ENCODE measurements at regions not wholly inside any gene's neighbourhood (a gene's known extent, or its start where the extent isn't known, plus 50 kb on each side); places are given as distances from the start of the nearest gene placed in this dataset.

GRCh38 chr10:78774999-78775711 is 293.6 kb upstream of the ZMIZ1 start:
- DNase-seq (ENCODE audit: low spot score) = peak; percentile 36

DNA sequence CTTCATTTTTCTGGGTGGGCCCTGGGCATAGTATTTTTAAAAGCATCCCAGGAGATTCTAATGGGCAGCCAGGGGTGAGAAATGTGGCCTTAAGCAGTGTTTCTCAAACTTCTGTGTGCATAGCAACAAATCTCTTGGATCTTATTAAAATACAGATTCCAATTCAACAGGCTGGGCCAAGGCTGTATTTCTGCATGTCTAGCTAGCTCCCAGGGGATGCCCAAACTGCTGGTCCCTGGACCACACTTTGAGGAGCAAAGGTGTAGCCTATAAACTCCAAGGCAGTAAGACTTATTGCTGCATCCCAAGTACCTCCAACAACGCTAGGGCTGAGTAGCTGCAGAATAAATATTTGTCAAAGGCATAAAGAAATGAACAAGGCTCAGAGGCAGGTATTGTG is 292.9 kb upstream of the ZMIZ1 start:
- no peak for DNase-seq (ENCODE audit: low spot score)

- DNase-seq (ENCODE audit: low spot score) = no peak
Observed at GRCh38 chr10:78776756-78777155, 292.0 kb upstream of the ZMIZ1 start.

GRCh38 chr10:78777466-78777865 is 291.3 kb upstream of the ZMIZ1 start:
- DNase-seq (ENCODE audit: low spot score) = peak; percentile 67

DNA sequence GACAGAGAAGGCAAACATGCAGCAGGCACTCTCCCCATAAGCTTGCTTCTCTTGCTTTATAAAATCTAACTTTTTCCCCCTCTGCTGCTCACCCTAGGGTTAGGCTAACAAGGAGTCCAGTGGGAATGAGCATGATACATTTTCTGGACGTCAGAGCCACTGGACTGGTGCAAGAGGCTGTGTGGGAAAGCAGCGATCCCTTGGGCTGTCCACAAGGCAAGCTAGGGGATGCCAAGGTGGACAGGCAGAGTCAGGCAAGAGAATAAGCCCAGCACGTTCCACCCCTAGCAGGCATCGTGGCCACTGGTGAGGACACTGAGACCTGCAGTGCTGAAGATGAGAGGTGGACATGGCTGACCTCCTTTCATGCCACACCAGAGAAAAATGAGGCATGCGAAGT is 290.9 kb upstream of the ZMIZ1 start:
- DNase-seq (ENCODE audit: low spot score) = peak; percentile 29

- DNase-seq (ENCODE audit: low spot score) = no peak
Observed at GRCh38 chr10:78778444-78779338, 290.1 kb upstream of the ZMIZ1 start.

DNA sequence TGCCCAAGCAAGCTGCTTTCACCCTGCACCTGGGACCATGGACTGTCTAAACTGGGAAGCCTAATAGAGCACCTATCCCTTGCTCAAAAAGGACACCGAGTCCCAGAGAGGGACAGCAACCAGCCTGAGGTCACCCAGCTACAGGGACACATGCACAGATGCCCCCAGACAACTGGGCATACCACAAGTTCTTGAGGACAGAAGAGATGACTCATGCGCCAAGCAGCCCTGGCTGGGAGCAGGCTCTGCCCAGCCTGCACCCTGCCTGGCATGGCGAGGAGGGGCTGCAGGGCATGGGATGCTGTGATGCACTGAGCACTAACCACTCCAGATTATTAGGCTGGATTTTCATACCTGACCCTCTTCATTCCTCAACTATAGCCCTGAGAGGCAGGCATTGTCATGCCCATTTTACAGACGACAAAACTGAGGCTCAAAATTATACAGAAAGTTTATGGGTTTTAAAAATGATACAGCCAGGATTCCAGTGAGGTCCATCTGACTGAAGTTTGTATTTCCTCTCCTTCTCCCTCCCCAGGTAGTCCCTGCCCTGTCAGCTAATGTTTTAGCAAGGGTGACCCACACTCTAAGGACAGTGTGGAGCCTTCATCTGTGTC is 289.3 kb upstream of the ZMIZ1 start:
- DNase-seq (ENCODE audit: low spot score) = no peak

- no peak for DNase-seq (ENCODE audit: low spot score)
Observed at GRCh38 chr10:78780551-78780961, 288.2 kb upstream of the ZMIZ1 start.

- DNase-seq (ENCODE audit: low spot score) = no peak
Observed at GRCh38 chr10:78781251-78781913, 287.4 kb upstream of the ZMIZ1 start.

- DNase-seq (ENCODE audit: low spot score) = no peak
Observed at GRCh38 chr10:78781991-78782390, 286.8 kb upstream of the ZMIZ1 start.

DNA sequence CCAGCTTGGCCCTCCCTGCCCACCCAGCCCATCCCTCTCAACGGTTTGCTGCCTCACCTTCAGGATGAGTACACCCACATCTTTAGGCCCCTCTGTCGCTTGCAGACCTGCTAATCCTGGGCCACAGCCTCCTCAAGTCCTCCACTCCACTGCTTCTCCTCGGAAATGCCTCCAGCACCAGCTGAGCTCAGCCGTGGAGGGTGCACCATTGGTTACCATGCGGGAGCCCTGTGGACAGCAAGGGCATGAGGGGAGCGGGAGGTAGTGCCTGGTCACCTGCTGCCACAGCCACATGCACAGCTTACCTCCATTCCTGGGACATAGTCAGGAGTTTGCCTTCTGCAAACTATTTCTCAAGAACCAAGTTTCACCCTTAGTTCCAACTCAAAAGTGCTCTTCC is 286.3 kb upstream of the ZMIZ1 start:
- no peak for DNase-seq (ENCODE audit: low spot score)

DNA sequence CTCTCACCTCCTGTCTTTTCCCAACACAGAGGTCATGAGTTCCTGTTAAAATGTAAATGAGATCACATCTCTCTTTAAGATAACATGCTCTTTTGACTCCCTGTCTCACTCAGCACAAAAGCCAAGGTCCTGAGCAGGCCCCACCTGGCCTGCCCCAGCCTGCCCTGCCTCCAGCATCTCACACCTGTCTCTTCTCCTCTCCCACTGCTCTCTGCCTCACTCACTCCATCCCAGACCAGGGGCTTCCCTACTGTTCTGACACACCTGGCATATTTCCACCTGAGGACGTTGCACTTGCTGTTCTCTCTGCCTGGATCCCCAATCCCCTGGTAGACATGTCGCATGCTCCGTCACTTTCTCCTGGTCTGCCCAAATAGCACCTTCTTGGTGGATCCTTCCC is 285.0 kb upstream of the ZMIZ1 start:
- DNase-seq (ENCODE audit: low spot score) = no peak

GRCh38 chr10:78784546-78784945 is 284.2 kb upstream of the ZMIZ1 start:
- DNase-seq (ENCODE audit: low spot score) = no peak

GRCh38 chr10:78785066-78785465 is 283.7 kb upstream of the ZMIZ1 start:
- DNase-seq (ENCODE audit: low spot score) = no peak

- DNase-seq (ENCODE audit: low spot score) = no peak
Observed at GRCh38 chr10:78785991-78786390, 282.8 kb upstream of the ZMIZ1 start.

DNA sequence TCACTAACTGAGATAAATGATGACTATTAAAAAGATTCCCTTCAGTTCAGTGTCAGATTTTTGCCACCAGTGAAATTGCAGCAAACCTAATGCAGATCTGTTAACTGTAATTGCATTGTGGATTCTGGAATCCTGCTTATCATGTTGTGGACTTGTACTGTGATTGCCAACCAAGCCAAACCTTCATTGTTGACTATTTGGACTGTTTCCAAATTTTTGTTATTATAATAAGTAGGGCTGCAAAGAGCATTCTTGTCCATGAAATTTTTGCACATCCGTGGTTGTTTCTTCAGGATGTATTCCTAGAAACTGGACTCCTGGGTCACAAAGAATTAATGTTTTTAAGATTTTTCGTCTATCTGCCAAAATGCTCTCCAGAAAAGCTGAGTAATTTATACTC is 281.6 kb upstream of the ZMIZ1 start:
- DNase-seq (ENCODE audit: low spot score) = no peak

DNA sequence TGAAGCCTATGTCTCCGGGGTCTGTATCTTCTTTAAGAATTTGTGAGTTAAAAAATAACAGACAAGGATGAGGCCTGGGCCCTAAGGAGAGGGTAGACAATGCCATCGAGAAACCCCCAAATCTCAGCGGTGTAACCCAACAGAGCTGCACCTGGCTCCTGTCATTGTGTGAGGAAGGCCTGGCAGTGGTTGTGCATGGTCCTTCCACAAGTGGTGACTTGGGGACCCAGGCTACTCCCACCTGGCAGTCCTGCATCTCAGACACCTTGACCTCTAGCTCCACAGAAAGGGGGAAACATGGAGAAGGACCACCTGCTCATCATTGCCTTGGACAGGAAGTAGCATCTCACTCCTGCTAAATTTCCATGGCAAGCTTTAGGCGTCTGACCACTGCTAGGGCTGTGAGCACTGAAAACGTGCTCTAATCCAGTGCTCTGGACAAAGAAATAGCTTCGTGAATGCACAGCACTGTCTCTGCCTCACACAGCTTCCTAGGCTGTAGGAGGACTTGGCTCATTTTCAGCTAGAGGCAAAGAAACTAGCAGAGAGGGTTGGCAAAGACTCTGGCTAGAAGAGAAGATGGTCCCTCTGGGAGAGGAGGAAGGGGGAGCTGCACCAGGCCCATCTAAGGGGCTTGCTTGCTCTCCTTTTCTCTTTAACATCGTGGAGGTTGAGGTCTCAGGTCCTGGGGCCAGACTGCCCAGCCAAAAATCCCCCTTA is 273.9 kb upstream of the ZMIZ1 start:
- DNase-seq (ENCODE audit: low spot score) = no peak

GRCh38 chr10:78798976-78799730 is 269.6 kb upstream of the ZMIZ1 start:
- DNase-seq (ENCODE audit: low spot score) = no peak

GRCh38 chr10:78800006-78800405 is 268.8 kb upstream of the ZMIZ1 start:
- no peak for DNase-seq (ENCODE audit: low spot score)

- no peak for DNase-seq (ENCODE audit: low spot score)
Observed at GRCh38 chr10:78800535-78801320, 268.0 kb upstream of the ZMIZ1 start.

All from AG08395 (cell line).